ENCODE measurements at regions not wholly inside any gene's neighbourhood (a gene's known extent, or its start where the extent isn't known, plus 50 kb on each side); places are given as distances from the start of the nearest gene placed in this dataset.

DNA sequence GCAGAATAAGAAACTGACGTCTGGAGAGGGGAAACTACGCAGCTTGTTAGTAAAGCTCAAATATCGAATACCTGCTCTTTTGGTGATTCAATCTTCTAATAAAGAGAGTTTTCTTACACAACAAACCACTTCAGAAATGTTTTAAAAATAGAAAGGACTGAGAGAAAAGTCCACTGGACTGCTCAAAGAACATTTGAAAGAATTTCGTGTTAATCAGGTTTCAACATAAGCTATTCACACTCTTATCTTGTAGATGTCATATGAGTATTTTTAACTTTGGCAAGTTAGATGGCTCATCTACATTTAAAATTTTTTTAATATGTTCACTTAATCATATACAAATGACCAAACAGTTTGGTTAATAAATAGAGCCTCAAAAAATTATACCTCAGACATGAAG, 95.6 kb upstream of the FAM216B start:
- Histone ChIP-seq H3K27me3 (ENCODE audit: insufficient read depth, low read length) (peaks cover 28% of the 10 kb centered on the region), H3K4me3 (replicated peaks in 1 of 2; ENCODE audit: low read depth in 1 of 2, low read length in 2 of 2) (no peak overlapping the region), H3K9ac (ENCODE audit: low read length) (no peak overlapping the region), H3K9me2 (ENCODE audit: insufficient read depth) (no peaks in the 10 kb centered on the region), H3K36me3 (ENCODE audit: control insufficient read depth in 1 of 2, insufficient read depth in 2 of 2, low read length in 2 of 2) (no peaks in the 10 kb centered on the region), H3K4me1 (ENCODE audit: control insufficient read depth in 1 of 2, insufficient read depth in 2 of 2, low read length in 2 of 2) (no peaks in the 10 kb centered on the region), H2AFZ (ENCODE audit: low read depth, low read length, poor library complexity, severe bottlenecking) (no peak overlapping the region), H3K27ac (ENCODE audit: low read depth, low read length) (no peak overlapping the region), H3K4me2 (ENCODE audit: low read length) (no peak overlapping the region), H3K9me3 (ENCODE audit: control insufficient read depth in 1 of 2, insufficient read depth in 1 of 2, low read depth in 1 of 2, low read length in 2 of 2) (no peaks in the 10 kb centered on the region), H4K20me1 (ENCODE audit: insufficient read depth) (no peaks in the 10 kb centered on the region), H3K79me2 (ENCODE audit: insufficient read depth, low read length) (no peaks in the 10 kb centered on the region)
- no peak for DNase-seq (ENCODE audit: low read depth, low spot score)
- ATAC-seq, result no peak
- ChIA-PET RAD21 (ENCODE audit: low non-redundant PET in 1 of 2, low total read pairs in 2 of 2, uncharacterized antibody in 2 of 2, unreplicated experiment in 2 of 2) (no interaction called here), CTCF (no interaction called here), POLR2A (no interaction called here)
- TF ChIP-seq FOSL1 (IDR thresholded peaks at IDR 0.05; ENCODE audit: low read depth), result no peak
- TF ChIP-seq RAD21 (IDR thresholded peaks at IDR 0.05; ENCODE audit: low read depth), result no peak
- no peak for TF ChIP-seq TCF7L2 (IDR thresholded peaks at IDR 0.05; ENCODE audit: borderline replicate concordance, extremely low read depth, insufficient read depth, insufficient read length)
- TF ChIP-seq, protein P1, sequence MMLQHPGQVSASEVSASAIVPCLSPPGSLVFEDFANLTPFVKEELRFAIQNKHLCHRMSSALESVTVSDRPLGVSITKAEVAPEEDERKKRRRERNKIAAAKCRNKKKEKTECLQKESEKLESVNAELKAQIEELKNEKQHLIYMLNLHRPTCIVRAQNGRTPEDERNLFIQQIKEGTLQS (IDR thresholded peaks at IDR 0.05), result no peak
- BruUV-seq (replicated peaks), result no TSS peak
- intact Hi-C loops (cut with micrococcal nuclease), result no loop called here

DNA sequence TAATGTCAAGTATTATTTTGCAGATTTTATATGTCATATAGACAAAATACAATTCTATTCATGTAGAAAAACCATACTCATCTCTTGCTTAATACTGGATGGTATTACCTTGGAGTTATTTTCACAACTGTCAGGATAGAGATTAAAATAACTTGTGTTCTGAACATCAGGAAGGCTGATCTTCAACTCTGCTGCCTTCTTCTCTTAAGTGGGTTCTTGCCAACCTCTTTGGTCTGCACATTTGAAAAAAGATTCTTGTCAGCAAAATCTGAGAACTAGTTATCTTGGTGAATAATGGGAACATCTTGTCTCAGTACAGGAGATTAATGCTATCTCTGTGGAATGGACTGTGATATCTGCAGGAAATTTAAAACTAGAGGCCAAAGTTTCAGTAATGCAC, 95.2 kb upstream of the FAM216B start:
- POLR2A ChIA-PET, result no interaction called here
- Histone ChIP-seq H3K27me3 (ENCODE audit: insufficient read depth, low read length) (peaks cover 24% of the 10 kb centered on the region), H3K27ac (ENCODE audit: low read depth, low read length) (no peak overlapping the region), H2AFZ (ENCODE audit: low read depth, low read length, poor library complexity, severe bottlenecking) (no peak overlapping the region), H3K4me2 (ENCODE audit: low read length) (no peak overlapping the region), H3K79me2 (ENCODE audit: insufficient read depth, low read length) (no peaks in the 10 kb centered on the region), H3K9ac (ENCODE audit: low read length) (no peak overlapping the region), H4K20me1 (ENCODE audit: insufficient read depth) (no peaks in the 10 kb centered on the region), H3K4me1 (ENCODE audit: control insufficient read depth in 1 of 2, insufficient read depth in 2 of 2, low read length in 2 of 2) (no peaks in the 10 kb centered on the region), H3K36me3 (ENCODE audit: control insufficient read depth in 1 of 2, insufficient read depth in 2 of 2, low read length in 2 of 2) (no peaks in the 10 kb centered on the region), H3K9me2 (ENCODE audit: insufficient read depth) (no peaks in the 10 kb centered on the region), H3K9me3 (ENCODE audit: control insufficient read depth in 1 of 2, insufficient read depth in 1 of 2, low read depth in 1 of 2, low read length in 2 of 2) (no peaks in the 10 kb centered on the region), H3K4me3 (replicated peaks in 1 of 2; ENCODE audit: low read depth in 1 of 2, low read length in 2 of 2) (no peak overlapping the region)
- CTCF ChIA-PET, result no interaction called here
- intact Hi-C loops (cut with micrococcal nuclease), result no loop called here
- RAD21 ChIA-PET (ENCODE audit: low non-redundant PET in 1 of 2, low total read pairs in 2 of 2, uncharacterized antibody in 2 of 2, unreplicated experiment in 2 of 2), result no interaction called here
- DNase-seq (ENCODE audit: low read depth, low spot score) (no peak), ATAC-seq (no peak)
- no TSS peak for BruUV-seq (replicated peaks)
- TF ChIP-seq TCF7L2 (IDR thresholded peaks at IDR 0.05; ENCODE audit: borderline replicate concordance, extremely low read depth, insufficient read depth, insufficient read length), result no peak
- no peak for TF ChIP-seq CEBPB (IDR thresholded peaks at IDR 0.05; ENCODE audit: low read depth)
- no peak for TF ChIP-seq CBX3 (IDR thresholded peaks at IDR 0.05; ENCODE audit: low read depth)
- no peak for TF ChIP-seq YY1 (IDR thresholded peaks at IDR 0.05; ENCODE audit: extremely low read depth, insufficient replicate concordance, low read depth, low read length)
- TF ChIP-seq, protein P1 (IDR thresholded peaks at IDR 0.05), result no peak
- TF ChIP-seq, protein P2, sequence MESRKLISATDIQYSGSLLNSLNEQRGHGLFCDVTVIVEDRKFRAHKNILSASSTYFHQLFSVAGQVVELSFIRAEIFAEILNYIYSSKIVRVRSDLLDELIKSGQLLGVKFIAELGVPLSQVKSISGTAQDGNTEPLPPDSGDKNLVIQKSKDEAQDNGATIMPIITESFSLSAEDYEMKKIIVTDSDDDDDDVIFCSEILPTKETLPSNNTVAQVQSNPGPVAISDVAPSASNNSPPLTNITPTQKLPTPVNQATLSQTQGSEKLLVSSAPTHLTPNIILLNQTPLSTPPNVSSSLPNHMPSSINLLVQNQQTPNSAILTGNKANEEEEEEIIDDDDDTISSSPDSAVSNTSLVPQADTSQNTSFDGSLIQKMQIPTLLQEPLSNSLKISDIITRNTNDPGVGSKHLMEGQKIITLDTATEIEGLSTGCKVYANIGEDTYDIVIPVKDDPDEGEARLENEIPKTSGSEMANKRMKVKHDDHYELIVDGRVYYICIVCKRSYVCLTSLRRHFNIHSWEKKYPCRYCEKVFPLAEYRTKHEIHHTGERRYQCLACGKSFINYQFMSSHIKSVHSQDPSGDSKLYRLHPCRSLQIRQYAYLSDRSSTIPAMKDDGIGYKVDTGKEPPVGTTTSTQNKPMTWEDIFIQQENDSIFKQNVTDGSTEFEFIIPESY (IDR thresholded peaks at IDR 0.05; ENCODE audit: extremely low read depth, insufficient replicate concordance, low read length), result no peak
- no peak for TF ChIP-seq EZH2 (IDR thresholded peaks at IDR 0.05)
- TF ChIP-seq, protein P3, sequence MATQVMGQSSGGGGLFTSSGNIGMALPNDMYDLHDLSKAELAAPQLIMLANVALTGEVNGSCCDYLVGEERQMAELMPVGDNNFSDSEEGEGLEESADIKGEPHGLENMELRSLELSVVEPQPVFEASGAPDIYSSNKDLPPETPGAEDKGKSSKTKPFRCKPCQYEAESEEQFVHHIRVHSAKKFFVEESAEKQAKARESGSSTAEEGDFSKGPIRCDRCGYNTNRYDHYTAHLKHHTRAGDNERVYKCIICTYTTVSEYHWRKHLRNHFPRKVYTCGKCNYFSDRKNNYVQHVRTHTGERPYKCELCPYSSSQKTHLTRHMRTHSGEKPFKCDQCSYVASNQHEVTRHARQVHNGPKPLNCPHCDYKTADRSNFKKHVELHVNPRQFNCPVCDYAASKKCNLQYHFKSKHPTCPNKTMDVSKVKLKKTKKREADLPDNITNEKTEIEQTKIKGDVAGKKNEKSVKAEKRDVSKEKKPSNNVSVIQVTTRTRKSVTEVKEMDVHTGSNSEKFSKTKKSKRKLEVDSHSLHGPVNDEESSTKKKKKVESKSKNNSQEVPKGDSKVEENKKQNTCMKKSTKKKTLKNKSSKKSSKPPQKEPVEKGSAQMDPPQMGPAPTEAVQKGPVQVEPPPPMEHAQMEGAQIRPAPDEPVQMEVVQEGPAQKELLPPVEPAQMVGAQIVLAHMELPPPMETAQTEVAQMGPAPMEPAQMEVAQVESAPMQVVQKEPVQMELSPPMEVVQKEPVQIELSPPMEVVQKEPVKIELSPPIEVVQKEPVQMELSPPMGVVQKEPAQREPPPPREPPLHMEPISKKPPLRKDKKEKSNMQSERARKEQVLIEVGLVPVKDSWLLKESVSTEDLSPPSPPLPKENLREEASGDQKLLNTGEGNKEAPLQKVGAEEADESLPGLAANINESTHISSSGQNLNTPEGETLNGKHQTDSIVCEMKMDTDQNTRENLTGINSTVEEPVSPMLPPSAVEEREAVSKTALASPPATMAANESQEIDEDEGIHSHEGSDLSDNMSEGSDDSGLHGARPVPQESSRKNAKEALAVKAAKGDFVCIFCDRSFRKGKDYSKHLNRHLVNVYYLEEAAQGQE (IDR thresholded peaks at IDR 0.05; ENCODE audit: low read depth), result no peak
- TF ChIP-seq FOSL1 (IDR thresholded peaks at IDR 0.05; ENCODE audit: low read depth), result no peak
- TF ChIP-seq, protein P4, sequence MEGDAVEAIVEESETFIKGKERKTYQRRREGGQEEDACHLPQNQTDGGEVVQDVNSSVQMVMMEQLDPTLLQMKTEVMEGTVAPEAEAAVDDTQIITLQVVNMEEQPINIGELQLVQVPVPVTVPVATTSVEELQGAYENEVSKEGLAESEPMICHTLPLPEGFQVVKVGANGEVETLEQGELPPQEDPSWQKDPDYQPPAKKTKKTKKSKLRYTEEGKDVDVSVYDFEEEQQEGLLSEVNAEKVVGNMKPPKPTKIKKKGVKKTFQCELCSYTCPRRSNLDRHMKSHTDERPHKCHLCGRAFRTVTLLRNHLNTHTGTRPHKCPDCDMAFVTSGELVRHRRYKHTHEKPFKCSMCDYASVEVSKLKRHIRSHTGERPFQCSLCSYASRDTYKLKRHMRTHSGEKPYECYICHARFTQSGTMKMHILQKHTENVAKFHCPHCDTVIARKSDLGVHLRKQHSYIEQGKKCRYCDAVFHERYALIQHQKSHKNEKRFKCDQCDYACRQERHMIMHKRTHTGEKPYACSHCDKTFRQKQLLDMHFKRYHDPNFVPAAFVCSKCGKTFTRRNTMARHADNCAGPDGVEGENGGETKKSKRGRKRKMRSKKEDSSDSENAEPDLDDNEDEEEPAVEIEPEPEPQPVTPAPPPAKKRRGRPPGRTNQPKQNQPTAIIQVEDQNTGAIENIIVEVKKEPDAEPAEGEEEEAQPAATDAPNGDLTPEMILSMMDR (IDR thresholded peaks at IDR 0.05 in 2 of 3, conservative IDR thresholded peaks at IDR 0.05 in 1 of 3; ENCODE audit: borderline replicate concordance in 1 of 3, insufficient read depth in 1 of 3, low read depth in 2 of 3, low read length in 2 of 3), result no peak
